ENCODE measurements at regions not wholly inside any gene's neighbourhood (a gene's known extent, or its start where the extent isn't known, plus 50 kb on each side); places are given as distances from the start of the nearest gene placed in this dataset.

DNA sequence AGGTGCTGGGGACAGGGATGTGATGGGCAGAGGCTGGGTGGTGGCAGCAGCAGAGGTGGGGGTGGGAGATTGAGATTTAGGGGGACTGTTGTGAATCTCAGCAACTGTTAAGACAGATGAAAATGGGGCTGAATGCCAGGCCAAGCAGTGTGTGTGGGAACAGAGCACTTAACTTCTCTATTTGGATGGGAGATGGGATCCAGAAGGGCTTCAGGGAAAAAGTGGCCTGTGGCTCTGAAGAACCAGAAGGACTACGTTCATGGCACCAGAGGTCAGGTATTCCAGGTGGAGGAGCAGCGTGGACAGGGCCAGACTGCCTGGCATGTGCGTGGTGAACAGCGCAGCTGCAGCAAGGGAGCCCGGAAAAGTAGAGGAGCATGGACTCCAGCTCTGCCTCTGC lies 82.6 kb upstream of the SYT13 start:
- Histone ChIP-seq H3K9ac (ENCODE audit: insufficient read depth, low read depth, low read length) (no peak overlapping the region), H3K4me1 (ENCODE audit: insufficient read depth, low read length) (no peaks in the 10 kb centered on the region), H3K79me2 (ENCODE audit: insufficient read depth, low read length) (no peaks in the 10 kb centered on the region), H3K27me3 (ENCODE audit: control insufficient read depth in 1 of 2, insufficient read depth in 2 of 2, low read length in 2 of 2) (peaks cover 0 to 38% of the 10 kb centered on the region in 2 experiments; a peak in 3 of 5 replicates), H3K9me3 (ENCODE audit: low read length) (no peaks in the 10 kb centered on the region), H3K4me2 (ENCODE audit: low read depth, low read length) (no peak overlapping the region), H3K36me3 (replicated peaks in 1 of 2; ENCODE audit: control insufficient read depth in 1 of 2, insufficient read depth in 2 of 2, low read length in 2 of 2) (no peaks in the 10 kb centered on the region), H3K4me3 (replicated peaks in 1 of 3; ENCODE audit: insufficient read depth in 1 of 3, low read depth in 2 of 3, low read length in 3 of 3) (no peak overlapping the region), H3K27ac (ENCODE audit: extremely low read length, insufficient read depth, low read length) (no peak overlapping the region), H2AFZ (ENCODE audit: low read length) (no peak overlapping the region), H4K20me1 (ENCODE audit: insufficient read depth, low read length) (no peaks in the 10 kb centered on the region)
- ChIA-PET POLR2A (no interaction called here), CTCF (ENCODE audit: low intra/inter-chr PET ratio, low total read pairs) (no interaction called here)
- 14% methylated on average over 1 of the region's 5 CpGs for WGBS (ENCODE audit: low lambda C conversion rate)
- no peak for ATAC-seq
- no peak for FAIRE-seq
- intact Hi-C loops (cut with micrococcal nuclease; ENCODE audit: unreplicated experiment) (no loop called here), in situ Hi-C loops (cut with HindIII; ENCODE audit: extremely low pct_ligation_motif_present, low pct_unique_long_range_greater_than_20kb) (no loop called here)
- TF ChIP-seq, protein P1, sequence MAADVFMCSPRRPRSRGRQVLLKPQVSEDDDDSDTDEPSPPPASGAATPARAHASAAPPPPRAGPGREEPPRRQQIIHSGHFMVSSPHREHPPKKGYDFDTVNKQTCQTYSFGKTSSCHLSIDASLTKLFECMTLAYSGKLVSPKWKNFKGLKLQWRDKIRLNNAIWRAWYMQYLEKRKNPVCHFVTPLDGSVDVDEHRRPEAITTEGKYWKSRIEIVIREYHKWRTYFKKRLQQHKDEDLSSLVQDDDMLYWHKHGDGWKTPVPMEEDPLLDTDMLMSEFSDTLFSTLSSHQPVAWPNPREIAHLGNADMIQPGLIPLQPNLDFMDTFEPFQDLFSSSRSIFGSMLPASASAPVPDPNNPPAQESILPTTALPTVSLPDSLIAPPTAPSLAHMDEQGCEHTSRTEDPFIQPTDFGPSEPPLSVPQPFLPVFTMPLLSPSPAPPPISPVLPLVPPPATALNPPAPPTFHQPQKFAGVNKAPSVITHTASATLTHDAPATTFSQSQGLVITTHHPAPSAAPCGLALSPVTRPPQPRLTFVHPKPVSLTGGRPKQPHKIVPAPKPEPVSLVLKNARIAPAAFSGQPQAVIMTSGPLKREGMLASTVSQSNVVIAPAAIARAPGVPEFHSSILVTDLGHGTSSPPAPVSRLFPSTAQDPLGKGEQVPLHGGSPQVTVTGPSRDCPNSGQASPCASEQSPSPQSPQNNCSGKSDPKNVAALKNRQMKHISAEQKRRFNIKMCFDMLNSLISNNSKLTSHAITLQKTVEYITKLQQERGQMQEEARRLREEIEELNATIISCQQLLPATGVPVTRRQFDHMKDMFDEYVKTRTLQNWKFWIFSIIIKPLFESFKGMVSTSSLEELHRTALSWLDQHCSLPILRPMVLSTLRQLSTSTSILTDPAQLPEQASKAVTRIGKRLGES (CRISPR knock-in tag; IDR thresholded peaks at IDR 0.05; ENCODE audit: borderline replicate concordance): no peak
- no peak for TF ChIP-seq ETV6 (CRISPR knock-in tag; conservative IDR thresholded peaks at IDR 0.05)
- no TSS peak for BruUV-seq (replicated peaks)
- no peak for DNase-seq (ENCODE audit: low spot score)

DNA sequence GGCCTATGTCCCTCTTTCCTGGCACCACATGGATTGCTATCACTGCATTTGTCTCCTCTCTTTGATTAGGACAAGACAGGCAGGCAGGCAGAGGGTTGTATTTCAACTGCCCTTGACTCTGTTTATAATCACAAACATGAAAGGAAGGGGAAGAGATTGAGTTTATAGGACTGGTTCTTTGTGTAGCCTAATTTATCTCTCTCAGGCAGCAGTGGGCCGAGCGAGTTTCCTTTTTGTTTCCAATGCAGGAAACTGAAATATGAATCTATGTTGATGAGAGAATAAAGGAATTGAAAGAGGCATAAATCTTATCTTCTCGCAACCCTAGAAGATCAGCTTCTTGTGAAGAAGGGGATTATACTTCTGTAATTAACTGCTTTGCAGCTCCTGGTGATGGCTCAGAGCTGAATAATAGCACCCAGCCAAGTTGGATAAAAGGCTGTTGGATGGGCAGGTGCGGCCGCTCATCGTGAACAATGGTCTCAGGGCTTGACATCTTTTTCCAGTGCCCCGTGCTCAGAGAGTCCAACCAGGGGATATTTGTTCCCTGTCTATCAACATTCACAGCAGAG lies 80.6 kb upstream of the SYT13 start:
- ATAC-seq (no peak), FAIRE-seq (no peak), DNase-seq (ENCODE audit: low spot score) (no peak)
- in situ Hi-C loops (cut with HindIII; ENCODE audit: extremely low pct_ligation_motif_present, low pct_unique_long_range_greater_than_20kb) (no loop called here), intact Hi-C loops (cut with micrococcal nuclease; ENCODE audit: unreplicated experiment) (no loop called here)
- H3K79me2 ChIP-seq (ENCODE audit: insufficient read depth, low read length): no peaks in the 10 kb centered on the region
- H2AFZ ChIP-seq (ENCODE audit: low read length): no peak overlapping the region
- H4K20me1 ChIP-seq (ENCODE audit: insufficient read depth, low read length): no peaks in the 10 kb centered on the region
- no TSS peak for BruUV-seq (replicated peaks)
- H3K4me2 ChIP-seq (ENCODE audit: low read depth, low read length): no peak overlapping the region
- ChIA-PET CTCF (ENCODE audit: low intra/inter-chr PET ratio, low total read pairs) (no interaction called here), POLR2A (no interaction called here)
- no peak overlapping the region for H3K4me3 ChIP-seq (replicated peaks in 1 of 3; ENCODE audit: insufficient read depth in 1 of 3, low read depth in 2 of 3, low read length in 3 of 3)
- no peaks in the 10 kb centered on the region for H3K36me3 ChIP-seq (replicated peaks in 1 of 2; ENCODE audit: control insufficient read depth in 1 of 2, insufficient read depth in 2 of 2, low read length in 2 of 2)
- H3K9me3 ChIP-seq (ENCODE audit: low read length): no peaks in the 10 kb centered on the region
- no peak overlapping the region for H3K27ac ChIP-seq (ENCODE audit: extremely low read length, insufficient read depth, low read length)
- peaks cover 0 to 23% of the 10 kb centered on the region in 2 experiments; a peak in 3 of 5 replicates for H3K27me3 ChIP-seq (ENCODE audit: control insufficient read depth in 1 of 2, insufficient read depth in 2 of 2, low read length in 2 of 2)
- 25% methylated on average over 7 of the region's 7 CpGs for WGBS (ENCODE audit: low lambda C conversion rate)
- H3K4me1 ChIP-seq (ENCODE audit: insufficient read depth, low read length): no peaks in the 10 kb centered on the region
- H3K9ac ChIP-seq (ENCODE audit: insufficient read depth, low read depth, low read length): no peak overlapping the region
- TF ChIP-seq, protein P2, sequence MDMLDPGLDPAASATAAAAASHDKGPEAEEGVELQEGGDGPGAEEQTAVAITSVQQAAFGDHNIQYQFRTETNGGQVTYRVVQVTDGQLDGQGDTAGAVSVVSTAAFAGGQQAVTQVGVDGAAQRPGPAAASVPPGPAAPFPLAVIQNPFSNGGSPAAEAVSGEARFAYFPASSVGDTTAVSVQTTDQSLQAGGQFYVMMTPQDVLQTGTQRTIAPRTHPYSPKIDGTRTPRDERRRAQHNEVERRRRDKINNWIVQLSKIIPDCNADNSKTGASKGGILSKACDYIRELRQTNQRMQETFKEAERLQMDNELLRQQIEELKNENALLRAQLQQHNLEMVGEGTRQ (IDR thresholded peaks at IDR 0.05; ENCODE audit: low read depth, low read length): no peak
- TF ChIP-seq, protein P2 (CRISPR knock-in tag; IDR thresholded peaks at IDR 0.05; ENCODE audit: borderline replicate concordance): no peak
- TF ChIP-seq ZNF720 (CRISPR knock-in tag; IDR thresholded peaks at IDR 0.05) (no peak), SMC3 (IDR thresholded peaks at IDR 0.05; ENCODE audit: low read length) (no peak), GATAD1 (CRISPR knock-in tag; IDR thresholded peaks at IDR 0.05) (no peak)
- TF ChIP-seq, protein P3, sequence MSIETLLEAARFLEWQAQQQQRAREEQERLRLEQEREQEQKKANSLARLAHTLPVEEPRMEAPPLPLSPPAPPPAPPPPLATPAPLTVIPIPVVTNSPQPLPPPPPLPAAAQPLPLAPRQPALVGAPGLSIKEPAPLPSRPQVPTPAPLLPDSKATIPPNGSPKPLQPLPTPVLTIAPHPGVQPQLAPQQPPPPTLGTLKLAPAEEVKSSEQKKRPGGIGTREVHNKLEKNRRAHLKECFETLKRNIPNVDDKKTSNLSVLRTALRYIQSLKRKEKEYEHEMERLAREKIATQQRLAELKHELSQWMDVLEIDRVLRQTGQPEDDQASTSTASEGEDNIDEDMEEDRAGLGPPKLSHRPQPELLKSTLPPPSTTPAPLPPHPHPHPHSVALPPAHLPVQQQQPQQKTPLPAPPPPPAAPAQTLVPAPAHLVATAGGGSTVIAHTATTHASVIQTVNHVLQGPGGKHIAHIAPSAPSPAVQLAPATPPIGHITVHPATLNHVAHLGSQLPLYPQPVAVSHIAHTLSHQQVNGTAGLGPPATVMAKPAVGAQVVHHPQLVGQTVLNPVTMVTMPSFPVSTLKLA (IDR thresholded peaks at IDR 0.05): no peak
